A673 (cell line): ENCODE measurements at regions not wholly inside any gene's neighbourhood (a gene's known extent, or its start where the extent isn't known, plus 50 kb on each side); places are given as distances from the start of the nearest gene placed in this dataset.

Source experiments
- BruUV-seq: library from RNA; stranded (reverse); fragments of 400-500 nt; replicated peaks from 2 replicates; lab custom pipeline; 2021; lab: Mats Ljungman, UMichigan
- CTCF ChIA-PET: fragments of 300-600 bp; sonication (Branson Sonifier 250); formaldehyde crosslinking; loops from one replicate; lab custom pipeline; 2022; ENCODE audit warnings: antibody characterized with exemption; lab: Charles Lee
- POLR2A ChIA-PET: fragments of 300-600 bp; sonication (Branson Sonifier 250); formaldehyde crosslinking; loops from one replicate; lab custom pipeline; 2022; ENCODE audit warnings: antibody characterized with exemption; ENCODE audit not compliant: low non-redundant PET; lab: Charles Lee
- DNase-seq: peaks from one replicate; pipeline ENCODE4 v3.0.0-alpha.2; 2015; ENCODE audit warnings: low spot score
- H3K27ac ChIP-seq: fragments of 200-600 bp; sonication (generic); 2 replicates; pipeline ENCODE4 v1.5.1; 2016; ENCODE audit warnings: mixed run types, low read depth, mild to moderate bottlenecking, mixed read lengths, antibody characterized with exemption, low read length; ENCODE audit not compliant: poor library complexity, severe bottlenecking
- H3K27me3 ChIP-seq: fragments of 200-600 bp; sonication (generic); replicated peaks from 2 replicates; pipeline ENCODE4 v1.6.1; 2017; ENCODE audit warnings: mixed run types, low read depth, mild to moderate bottlenecking, mixed read lengths, antibody characterized with exemption, low read length; ENCODE audit not compliant: insufficient read depth, poor library complexity
- H3K36me3 ChIP-seq: fragments of 200-600 bp; sonication (generic); 2 replicates; pipeline ENCODE4 v1.6.1; 2016; ENCODE audit warnings: mixed run types, mild to moderate bottlenecking, mixed read lengths, antibody characterized with exemption, low read length; ENCODE audit not compliant: insufficient read depth, poor library complexity, severe bottlenecking
- H3K4me1 ChIP-seq: fragments of 200-600 bp; sonication (generic); 2 replicates; pipeline ENCODE4 v1.6.1; 2017; ENCODE audit warnings: mixed run types, mild to moderate bottlenecking, mixed read lengths, antibody characterized with exemption, low read length; ENCODE audit not compliant: insufficient read depth, poor library complexity, severe bottlenecking
- H3K4me3 ChIP-seq: fragments of 200-600 bp; sonication (generic); 2 replicates; pipeline ENCODE4 v1.5.1; 2016; ENCODE audit warnings: low read depth, mixed run types, mild to moderate bottlenecking, mixed read lengths, low read length; ENCODE audit not compliant: poor library complexity, severe bottlenecking
- H3K9me3 ChIP-seq: fragments of 200-600 bp; sonication (generic); 2 replicates; pipeline ENCODE4 v1.6.1; 2016; ENCODE audit warnings: mixed run types, low read depth, mild to moderate bottlenecking, mixed read lengths, antibody characterized with exemption, low read length; ENCODE audit not compliant: poor library complexity, severe bottlenecking
- EZH2 ChIP-seq: fragments of 200-600 bp; sonication (generic); IDR thresholded peaks from 2 replicates; pipeline ENCODE4 v1.6.1; 2017; ENCODE audit warnings: borderline replicate concordance, low read depth, mild to moderate bottlenecking, mixed read lengths, antibody characterized with exemption, low read length; ENCODE audit not compliant: poor library complexity, severe bottlenecking
- intact Hi-C: fragments of 100-400 bp; cut with micrococcal nuclease; formaldehyde crosslinking; loops from one replicate; pipeline ENCODE4 v1.10.0; 2022; ENCODE audit not compliant: unreplicated experiment
- TF ChIP-seq, protein P1 (sequence below): fragments of 300-800, 200-600 bp; sonication (generic); conservative IDR thresholded peaks from 2 replicates; pipeline ENCODE4 v1.5.1; 2017; ENCODE audit warnings: low read depth, mild to moderate bottlenecking, antibody characterized with exemption, low read length, moderate library complexity, mixed read lengths

- no peak overlapping the region for H3K4me3 ChIP-seq
- no peak for DNase-seq
- intact Hi-C loops: no loop called here
- no peaks in the 10 kb centered on the region for H3K4me1 ChIP-seq
- no peaks in the 10 kb centered on the region for H3K27me3 ChIP-seq
- H3K9me3 ChIP-seq: peaks cover 8% of the 10 kb centered on the region
- no TSS peak for BruUV-seq
- CTCF ChIA-PET: no interaction called here
- TF ChIP-seq, protein P1, sequence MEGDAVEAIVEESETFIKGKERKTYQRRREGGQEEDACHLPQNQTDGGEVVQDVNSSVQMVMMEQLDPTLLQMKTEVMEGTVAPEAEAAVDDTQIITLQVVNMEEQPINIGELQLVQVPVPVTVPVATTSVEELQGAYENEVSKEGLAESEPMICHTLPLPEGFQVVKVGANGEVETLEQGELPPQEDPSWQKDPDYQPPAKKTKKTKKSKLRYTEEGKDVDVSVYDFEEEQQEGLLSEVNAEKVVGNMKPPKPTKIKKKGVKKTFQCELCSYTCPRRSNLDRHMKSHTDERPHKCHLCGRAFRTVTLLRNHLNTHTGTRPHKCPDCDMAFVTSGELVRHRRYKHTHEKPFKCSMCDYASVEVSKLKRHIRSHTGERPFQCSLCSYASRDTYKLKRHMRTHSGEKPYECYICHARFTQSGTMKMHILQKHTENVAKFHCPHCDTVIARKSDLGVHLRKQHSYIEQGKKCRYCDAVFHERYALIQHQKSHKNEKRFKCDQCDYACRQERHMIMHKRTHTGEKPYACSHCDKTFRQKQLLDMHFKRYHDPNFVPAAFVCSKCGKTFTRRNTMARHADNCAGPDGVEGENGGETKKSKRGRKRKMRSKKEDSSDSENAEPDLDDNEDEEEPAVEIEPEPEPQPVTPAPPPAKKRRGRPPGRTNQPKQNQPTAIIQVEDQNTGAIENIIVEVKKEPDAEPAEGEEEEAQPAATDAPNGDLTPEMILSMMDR: no peak
- TF ChIP-seq EZH2: no peak
- POLR2A ChIA-PET: no interaction called here
- no peak overlapping the region for H3K27ac ChIP-seq
- H3K36me3 ChIP-seq: no peaks in the 10 kb centered on the region
These were observed 920.8 kb upstream of the CELF2 start for GRCh38 chr10:10096898-10097297.

GRCh38 chr10:10101106-10101505 lies 916.6 kb upstream of the CELF2 start:
- H3K4me3 ChIP-seq: no peak overlapping the region
- no peak overlapping the region for H3K27ac ChIP-seq
- peaks cover 12% of the 10 kb centered on the region for H3K9me3 ChIP-seq
- TF ChIP-seq, protein P1: no peak
- TF ChIP-seq EZH2: no peak
- intact Hi-C loops: no loop called here
- no peaks in the 10 kb centered on the region for H3K27me3 ChIP-seq
- no TSS peak for BruUV-seq
- H3K4me1 ChIP-seq: no peaks in the 10 kb centered on the region
- CTCF ChIA-PET: no interaction called here
- POLR2A ChIA-PET: no interaction called here
- no peaks in the 10 kb centered on the region for H3K36me3 ChIP-seq
- no peak for DNase-seq

DNA sequence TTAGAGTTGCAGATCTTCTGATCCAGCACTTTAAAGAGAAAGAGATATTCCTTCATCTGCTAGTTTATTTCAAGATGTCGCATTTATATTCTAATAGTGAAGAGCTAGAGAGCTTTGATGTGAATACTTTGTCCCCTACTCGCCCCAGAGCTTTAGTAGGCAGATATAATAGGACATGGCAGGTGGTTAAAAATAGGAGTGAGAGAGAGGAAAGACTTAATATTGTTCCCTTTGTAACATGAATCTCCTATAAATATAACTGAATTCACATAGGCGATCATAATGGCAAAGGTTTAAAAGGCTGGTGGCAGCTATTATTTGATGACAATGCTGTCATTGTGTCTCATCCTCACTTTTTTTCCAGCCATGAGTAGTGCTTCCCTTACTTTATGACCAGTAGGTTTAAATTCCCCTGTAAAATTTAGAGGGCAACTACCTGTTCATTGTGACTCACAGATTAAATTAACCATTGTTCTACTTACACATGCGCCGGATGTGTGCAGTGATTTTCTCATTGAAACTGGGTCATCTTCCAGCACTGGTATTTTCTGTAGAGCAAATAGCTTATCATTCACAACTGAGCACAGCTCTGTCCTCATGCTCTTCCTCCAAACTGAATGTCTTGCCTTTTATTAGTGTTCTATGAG lies 906.7 kb upstream of the CELF2 start:
- H3K4me3 ChIP-seq: no peak overlapping the region
- BruUV-seq: no TSS peak
- POLR2A ChIA-PET: no interaction called here
- H3K36me3 ChIP-seq: no peaks in the 10 kb centered on the region
- CTCF ChIA-PET: no interaction called here
- H3K9me3 ChIP-seq: peaks cover 3% of the 10 kb centered on the region
- no peaks in the 10 kb centered on the region for H3K4me1 ChIP-seq
- TF ChIP-seq EZH2: no peak
- TF ChIP-seq, protein P1: no peak
- no peak overlapping the region for H3K27ac ChIP-seq
- intact Hi-C loops: no loop called here
- no peaks in the 10 kb centered on the region for H3K27me3 ChIP-seq
- no peak for DNase-seq
